ENCODE measurements at regions not wholly inside any gene's neighbourhood (a gene's known extent, or its start where the extent isn't known, plus 50 kb on each side); places are given as distances from the start of the nearest gene placed in this dataset.

DNA sequence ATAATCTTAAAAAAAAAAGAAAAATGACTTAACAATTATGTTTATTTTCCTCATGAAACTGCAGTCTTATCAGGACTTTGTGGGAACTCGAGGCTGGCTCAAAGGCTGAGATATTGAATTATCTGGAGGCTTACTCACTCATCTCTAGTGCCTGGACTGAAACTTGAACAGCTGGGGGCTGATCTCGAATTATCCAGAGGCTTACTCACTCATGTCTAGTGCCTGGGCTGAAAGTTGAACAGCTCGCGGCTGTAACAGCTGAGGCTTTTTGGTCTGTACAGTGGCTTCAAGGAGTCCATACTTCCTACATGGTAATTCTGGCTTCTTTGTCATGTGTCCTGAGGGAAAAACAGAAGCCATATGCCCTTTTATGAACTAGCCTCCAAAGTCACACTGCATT, 371.9 kb downstream of the CETN3 start:
- TF ChIP-seq POLR2A (IDR thresholded peaks at IDR 0.05) (no peak), POLR2AphosphoS5 (IDR thresholded peaks at IDR 0.05) (no peak), EP300 (IDR thresholded peaks at IDR 0.05) (no peak)
- TF ChIP-seq, protein P1, sequence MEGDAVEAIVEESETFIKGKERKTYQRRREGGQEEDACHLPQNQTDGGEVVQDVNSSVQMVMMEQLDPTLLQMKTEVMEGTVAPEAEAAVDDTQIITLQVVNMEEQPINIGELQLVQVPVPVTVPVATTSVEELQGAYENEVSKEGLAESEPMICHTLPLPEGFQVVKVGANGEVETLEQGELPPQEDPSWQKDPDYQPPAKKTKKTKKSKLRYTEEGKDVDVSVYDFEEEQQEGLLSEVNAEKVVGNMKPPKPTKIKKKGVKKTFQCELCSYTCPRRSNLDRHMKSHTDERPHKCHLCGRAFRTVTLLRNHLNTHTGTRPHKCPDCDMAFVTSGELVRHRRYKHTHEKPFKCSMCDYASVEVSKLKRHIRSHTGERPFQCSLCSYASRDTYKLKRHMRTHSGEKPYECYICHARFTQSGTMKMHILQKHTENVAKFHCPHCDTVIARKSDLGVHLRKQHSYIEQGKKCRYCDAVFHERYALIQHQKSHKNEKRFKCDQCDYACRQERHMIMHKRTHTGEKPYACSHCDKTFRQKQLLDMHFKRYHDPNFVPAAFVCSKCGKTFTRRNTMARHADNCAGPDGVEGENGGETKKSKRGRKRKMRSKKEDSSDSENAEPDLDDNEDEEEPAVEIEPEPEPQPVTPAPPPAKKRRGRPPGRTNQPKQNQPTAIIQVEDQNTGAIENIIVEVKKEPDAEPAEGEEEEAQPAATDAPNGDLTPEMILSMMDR (IDR thresholded peaks at IDR 0.05), result no peak
